ENCODE measurements at regions not wholly inside any gene's neighbourhood (a gene's known extent, or its start where the extent isn't known, plus 50 kb on each side); places are given as distances from the start of the nearest gene placed in this dataset.

- TF ChIP-seq CTCF (conservative IDR thresholded peaks at IDR 0.05): no peak
- no peak overlapping the region for H3K27ac ChIP-seq
Observed at GRCh38 chr2:222034058-222034457, 264.7 kb downstream of the PAX3 start.

GRCh38 chr2:222033541-222033940, 265.3 kb downstream of the PAX3 start:
- TF ChIP-seq CTCF (conservative IDR thresholded peaks at IDR 0.05): no peak
- H3K27ac ChIP-seq: no peak overlapping the region

- no peak for TF ChIP-seq CTCF (conservative IDR thresholded peaks at IDR 0.05)
- H3K27ac ChIP-seq: no peak overlapping the region
Observed at GRCh38 chr2:222025881-222026271, 272.9 kb downstream of the PAX3 start.

GRCh38 chr2:222024932-222025880, 273.6 kb downstream of the PAX3 start:
- no peak overlapping the region for H3K27ac ChIP-seq
- TF ChIP-seq CTCF (conservative IDR thresholded peaks at IDR 0.05): peak; percentile 85

- H3K27ac ChIP-seq: no peak overlapping the region
Observed at GRCh38 chr2:222017252-222017850, 281.4 kb downstream of the PAX3 start.

GRCh38 chr2:222013889-222014288, 284.9 kb downstream of the PAX3 start:
- no peak for TF ChIP-seq CTCF (conservative IDR thresholded peaks at IDR 0.05)
- H3K27ac ChIP-seq: no peak overlapping the region

More at GRCh38 chr2:222017252-222017850, 281.4 kb downstream of the PAX3 start:
- no peak for TF ChIP-seq CTCF (conservative IDR thresholded peaks at IDR 0.05)

- TF ChIP-seq CTCF (conservative IDR thresholded peaks at IDR 0.05): no peak
- H3K27ac ChIP-seq: no peak overlapping the region
Observed at GRCh38 chr2:222000326-222000725, 298.5 kb downstream of the PAX3 start.
